A549 (cell line): ENCODE measurements at regions not wholly inside any gene's neighbourhood (a gene's known extent, or its start where the extent isn't known, plus 50 kb on each side); places are given as distances from the start of the nearest gene placed in this dataset.

Experiments used
- ATAC-seq, 2 experiments: fragments of 200-7000 bp in 1 of 2; fragments of >200 bp in 1 of 2; cut with Nextera tagmentation in 1 of 2; cut with Tn5 transposase in 1 of 2; 3 replicates each; pipeline versions ENCODE4 v1.8.0 to v1.9.1; 2018 to 2020; ENCODE audit warnings: mild to moderate bottlenecking in 1 of 2, moderate library complexity in 1 of 2
- CTCF ChIA-PET: fragments of 300-600 bp; sonication (Branson Sonifier 250); formaldehyde crosslinking; extraction: SDS; loops from one replicate; lab custom pipeline; 2021; ENCODE audit warnings: antibody characterized with exemption, inconsistent platforms; lab: Yijun Ruan, JAX
- POLR2A ChIA-PET: fragments of 350-600 bp; formaldehyde crosslinking; extraction: SDS; loops from one replicate; lab custom pipeline; 2021; ENCODE audit warnings: antibody characterized with exemption, inconsistent platforms; lab: Yijun Ruan, JAX
- DNase-seq, 2 experiments: peaks; one replicate each; pipeline versions ENCODE4 v3.0.0 to v3.0.0-alpha.2; 2011 to 2016; ENCODE audit warnings: low read depth in 1 of 2, low spot score in 1 of 2
- FAIRE-seq: peaks from 2 replicates; lab custom pipeline; 2011; peaks lifted over from hg19 to GRCh38; lab: Jason Lieb, UNC
- H3K27ac ChIP-seq, 2 experiments: fragments of >200 bp; sonication (Bioruptor Twin); formaldehyde crosslinking; 3 replicates each; pipeline ENCODE4 v1.5.1; 2016 to 2017
- H3K4me1 ChIP-seq: fragments of >200 bp; sonication (Bioruptor Twin); formaldehyde crosslinking; 3 replicates; pipeline ENCODE4 v1.6.1; 2016
- H3K4me2 ChIP-seq: fragments of >200 bp; sonication (Bioruptor Twin); formaldehyde crosslinking; 3 replicates; pipeline ENCODE4 v1.6.1; 2016
- H3K4me3 ChIP-seq: fragments of >200 bp; sonication (Bioruptor Twin); formaldehyde crosslinking; 3 replicates; pipeline ENCODE4 v1.5.1; 2016
- H3K9me3 ChIP-seq: fragments of >200 bp; sonication (Bioruptor Twin); formaldehyde crosslinking; 3 replicates; pipeline ENCODE4 v1.6.1; 2016
- BHLHE40 ChIP-seq: IDR thresholded peaks from 2 replicates; pipeline ENCODE4 v1.6.1; 2012; ENCODE audit warnings: low read depth, low read length, inconsistent platforms
- CBX2 ChIP-seq: fragments of 200-600 bp; sonication (generic); IDR thresholded peaks from 2 replicates; pipeline ENCODE4 v1.6.1; 2016; ENCODE audit warnings: low read depth, mild to moderate bottlenecking, borderline replicate concordance
- CBX8 ChIP-seq: fragments of 200-600 bp; sonication (generic); IDR thresholded peaks from 2 replicates; pipeline ENCODE4 v1.6.1; 2016
- CEBPB ChIP-seq, 2 experiments: fragments of >200 bp in 1 of 2; sonication (Bioruptor Twin) in 1 of 2; formaldehyde crosslinking in 1 of 2; IDR thresholded peaks; 2 replicates each; pipeline ENCODE4 v1.6.1; 2012 to 2016
- CHD2 ChIP-seq: fragments of 150-350 bp; IDR thresholded peaks from 2 replicates; pipeline ENCODE4 v1.6.1; 2014; ENCODE audit warnings: low read length; ENCODE audit not compliant: partially characterized antibody
- CHD4 ChIP-seq: fragments of 200-600 bp; sonication (generic); IDR thresholded peaks from 2 replicates; pipeline ENCODE4 v1.6.1; 2016; ENCODE audit warnings: antibody characterized with exemption, mild to moderate bottlenecking, borderline replicate concordance
- EHF ChIP-seq: fragments of 250-450 bp; sonication (Bioruptor Pico); IDR thresholded peaks from 2 replicates; pipeline ENCODE4 v1.5.0; 2020; ENCODE audit warnings: mild to moderate bottlenecking
- EHMT2 ChIP-seq: fragments of 200-600 bp; sonication (generic); IDR thresholded peaks from 2 replicates; pipeline ENCODE4 v1.6.1; 2016; ENCODE audit warnings: antibody characterized with exemption, low read depth, mild to moderate bottlenecking, moderate library complexity
- ESRRA ChIP-seq: fragments of 150-350 bp; IDR thresholded peaks from 2 replicates; pipeline ENCODE4 v1.6.1; 2014; ENCODE audit warnings: mild to moderate bottlenecking, low read length, borderline replicate concordance
- FOSL2 ChIP-seq, 2 experiments: fragments of 450-650 bp in 1 of 2; fragments of >200 bp in 1 of 2; sonication (Bioruptor Twin) in 1 of 2; formaldehyde crosslinking; IDR thresholded peaks; 2 replicates each; pipeline versions ENCODE4 v1.5.0 to v1.6.1; 2016 to 2020; ENCODE audit warnings: mild to moderate bottlenecking in 1 of 2, moderate library complexity in 1 of 2
- FOXS1 ChIP-seq: fragments of 250-450 bp; sonication (Bioruptor Pico); IDR thresholded peaks from 2 replicates; pipeline ENCODE4 v1.5.0; 2020; ENCODE audit warnings: mild to moderate bottlenecking, moderate library complexity
- GATA3 ChIP-seq: IDR thresholded peaks from 2 replicates; pipeline ENCODE4 v1.6.1; 2012; ENCODE audit warnings: borderline replicate concordance
- HDAC2 ChIP-seq: fragments of 200-600 bp; sonication (generic); IDR thresholded peaks from 2 replicates; pipeline ENCODE4 v1.6.1; 2016
- HOXB5 ChIP-seq: fragments of 250-450 bp; sonication (Bioruptor Pico); IDR thresholded peaks from 2 replicates; pipeline ENCODE4 v1.5.0; 2020; ENCODE audit warnings: mild to moderate bottlenecking, moderate library complexity
- JUNB ChIP-seq: fragments of >200 bp; sonication (Bioruptor Twin); formaldehyde crosslinking; IDR thresholded peaks from 2 replicates; pipeline ENCODE4 v1.6.1; 2016
- KDM5A ChIP-seq: fragments of 200-600 bp; sonication (generic); IDR thresholded peaks from 2 replicates; pipeline ENCODE4 v1.6.1; 2016; ENCODE audit warnings: antibody characterized with exemption, mild to moderate bottlenecking
- MAZ ChIP-seq: fragments of 150-350 bp; IDR thresholded peaks from 2 replicates; pipeline ENCODE4 v1.6.1; 2014; ENCODE audit warnings: antibody characterized with exemption, low read depth, low read length, borderline replicate concordance
- NFE2L2 ChIP-seq: fragments of 150-350 bp; conservative IDR thresholded peaks from 2 replicates; pipeline ENCODE4 v1.6.1; 2014; ENCODE audit warnings: low read length
- NPAS2 ChIP-seq: fragments of 250-450 bp; sonication (Bioruptor Pico); IDR thresholded peaks from 2 replicates; pipeline ENCODE4 v1.8.0; 2022; ENCODE audit warnings: mild to moderate bottlenecking, moderate library complexity, borderline replicate concordance
- PHF8 ChIP-seq: fragments of 200-600 bp; sonication (generic); IDR thresholded peaks from 2 replicates; pipeline ENCODE4 v1.6.1; 2016; ENCODE audit warnings: low read depth, mild to moderate bottlenecking, antibody characterized with exemption, moderate library complexity, borderline replicate concordance
- POLR2A ChIP-seq: IDR thresholded peaks from 2 replicates; pipeline ENCODE4 v1.6.1; 2012; ENCODE audit warnings: mild to moderate bottlenecking, low read length
- RAD21 ChIP-seq, 2 experiments: fragments of >200 bp in 1 of 2; sonication (Bioruptor Twin) in 1 of 2; formaldehyde crosslinking in 1 of 2; IDR thresholded peaks in 1 of 2; conservative IDR thresholded peaks in 1 of 2; 2 replicates in 1 of 2; 3 replicates in 1 of 2; pipeline ENCODE4 v1.6.1; 2012 to 2018; ENCODE audit warnings: inconsistent platforms in 1 of 2
- RARB ChIP-seq: fragments of 250-450 bp; sonication (Bioruptor Pico); IDR thresholded peaks from 2 replicates; pipeline ENCODE4 v1.8.0; 2021; ENCODE audit warnings: mild to moderate bottlenecking, moderate library complexity
- RCOR1 ChIP-seq: fragments of 150-350 bp; IDR thresholded peaks from 2 replicates; pipeline ENCODE4 v1.6.1; 2014; ENCODE audit warnings: antibody characterized with exemption, low read length, low read depth
- RFX5 ChIP-seq: fragments of 450-650 bp; IDR thresholded peaks from 2 replicates; pipeline ENCODE4 v1.7.1; 2014; ENCODE audit warnings: antibody characterized with exemption, mild to moderate bottlenecking, moderate library complexity
- SMC3 ChIP-seq: fragments of >200 bp; sonication (Bioruptor Twin); formaldehyde crosslinking; IDR thresholded peaks from 3 replicates; pipeline ENCODE4 v1.6.1; 2018; ENCODE audit warnings: inconsistent platforms
- TFCP2L1 ChIP-seq: fragments of 250-450 bp; sonication (Bioruptor Pico); IDR thresholded peaks from 2 replicates; pipeline ENCODE4 v1.5.0; 2021; ENCODE audit warnings: mild to moderate bottlenecking
- TP53 ChIP-seq: fragments of 250-450 bp; sonication (Bioruptor Pico); IDR thresholded peaks from 2 replicates; pipeline ENCODE4 v1.5.0; 2021; ENCODE audit warnings: mild to moderate bottlenecking, moderate library complexity
- ZSCAN20 ChIP-seq: fragments of 250-450 bp; sonication (Bioruptor Pico); IDR thresholded peaks from 2 replicates; pipeline ENCODE4 v1.8.0; 2022; ENCODE audit warnings: mild to moderate bottlenecking, moderate library complexity
- WGBS: methylation state at CpG from one replicate; pipeline ENCODE4 v1.1.6; 2017; ENCODE audit errors: missing lambda C conversion rate; 5-methylcytosine and 5-hydroxymethylcytosine counted together
- TF ChIP-seq, protein P1 (sequence below): fragments of 450-650 bp; IDR thresholded peaks from 2 replicates; pipeline ENCODE4 v1.6.1; 2014; ENCODE audit warnings: antibody characterized with exemption
- TF ChIP-seq, protein P2 (sequence below): fragments of 250-450 bp; sonication (Bioruptor Pico); IDR thresholded peaks from 2 replicates; pipeline ENCODE4 v1.5.0; 2020; ENCODE audit warnings: low read depth, mild to moderate bottlenecking, moderate library complexity
- TF ChIP-seq, protein P3 (sequence below): IDR thresholded peaks from 2 replicates; pipeline ENCODE4 v1.6.1; 2012
- TF ChIP-seq, protein P4 (sequence below): fragments of 150-350 bp; IDR thresholded peaks from 2 replicates; pipeline ENCODE4 v1.6.1; 2014; ENCODE audit warnings: low read depth, mild to moderate bottlenecking, low read length

DNA sequence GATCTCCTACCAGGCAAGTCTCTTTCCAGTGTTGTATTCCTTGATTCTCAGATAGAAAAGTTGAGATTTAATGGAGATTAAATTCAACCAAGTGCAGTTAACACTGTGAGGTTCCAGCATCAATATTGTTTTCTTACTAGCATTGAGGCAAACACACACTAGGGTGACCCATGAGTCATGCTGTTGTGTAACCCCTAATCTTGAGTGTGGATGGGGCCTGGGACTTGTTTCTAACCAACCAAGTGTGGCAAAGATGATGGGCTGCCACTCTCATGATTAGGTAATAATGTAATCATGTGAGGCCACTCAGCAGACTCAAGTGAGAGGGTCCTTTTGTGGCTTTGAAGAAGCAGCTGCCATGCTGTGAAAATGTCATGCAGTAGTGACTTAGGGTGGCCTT lies 394.2 kb downstream of the IRX2 start:
- Histone ChIP-seq H3K4me3 (no peak overlapping the region), H3K9me3 (no peaks in the 10 kb centered on the region), H3K4me1 (no peaks in the 10 kb centered on the region), H3K4me2 (no peak overlapping the region), H3K27ac (no peak overlapping the region)
- ChIA-PET POLR2A (no interaction called here), CTCF (no interaction called here)
- ATAC-seq (no peak), FAIRE-seq (no peak), DNase-seq (no peak)
- TF ChIP-seq POLR2A (no peak), MAZ (no peak), SMC3 (no peak), JUNB (no peak), GATA3 (no peak), ZSCAN20 (no peak), TFCP2L1 (no peak), NFE2L2 (no peak), CEBPB (IDR thresholded peaks at IDR 0.05) (no peak), FOXS1 (CRISPR knock-in tag) (no peak), EHF (no peak), ESRRA (no peak), CHD2 (no peak)
- TF ChIP-seq, protein P1, sequence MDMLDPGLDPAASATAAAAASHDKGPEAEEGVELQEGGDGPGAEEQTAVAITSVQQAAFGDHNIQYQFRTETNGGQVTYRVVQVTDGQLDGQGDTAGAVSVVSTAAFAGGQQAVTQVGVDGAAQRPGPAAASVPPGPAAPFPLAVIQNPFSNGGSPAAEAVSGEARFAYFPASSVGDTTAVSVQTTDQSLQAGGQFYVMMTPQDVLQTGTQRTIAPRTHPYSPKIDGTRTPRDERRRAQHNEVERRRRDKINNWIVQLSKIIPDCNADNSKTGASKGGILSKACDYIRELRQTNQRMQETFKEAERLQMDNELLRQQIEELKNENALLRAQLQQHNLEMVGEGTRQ, result no peak

DNA sequence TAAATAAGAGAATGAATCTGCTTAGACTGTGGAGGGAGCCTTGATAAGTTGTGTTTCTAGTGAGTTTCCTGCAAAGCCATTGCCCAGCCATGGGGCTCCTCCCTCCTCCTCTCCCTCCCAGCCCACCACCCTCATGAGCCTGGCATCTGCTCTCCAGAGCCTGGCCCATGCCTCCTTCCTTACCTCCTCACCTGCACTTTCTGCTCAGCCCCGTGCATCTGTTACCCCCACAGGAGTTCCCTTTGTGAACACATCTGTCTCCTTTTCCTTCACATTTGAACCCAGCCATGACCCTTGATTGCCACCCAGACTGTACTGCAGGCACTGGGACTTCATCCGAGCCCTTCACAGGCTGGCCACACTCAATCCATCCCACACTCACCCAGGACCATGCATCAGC lies 395.6 kb downstream of the IRX2 start:
- Histone ChIP-seq H3K27ac (no peak overlapping the region), H3K4me2 (no peak overlapping the region), H3K4me1 (no peaks in the 10 kb centered on the region), H3K4me3 (no peak overlapping the region), H3K9me3 (no peaks in the 10 kb centered on the region)
- FAIRE-seq (no peak), ATAC-seq (no peak), DNase-seq (no peak)
- TF ChIP-seq TP53 (CRISPR knock-in tag), result no peak
- no peak for TF ChIP-seq HOXB5 (CRISPR knock-in tag)
- TF ChIP-seq EHMT2, result no peak
- no peak for TF ChIP-seq NPAS2
- TF ChIP-seq RCOR1, result no peak
- TF ChIP-seq FOXS1 (CRISPR knock-in tag), result no peak
- TF ChIP-seq CEBPB (IDR thresholded peaks at IDR 0.05), result no peak
- TF ChIP-seq CBX2, result no peak
- TF ChIP-seq, protein P1, result no peak
- no peak for TF ChIP-seq HDAC2
- TF ChIP-seq, protein P2, sequence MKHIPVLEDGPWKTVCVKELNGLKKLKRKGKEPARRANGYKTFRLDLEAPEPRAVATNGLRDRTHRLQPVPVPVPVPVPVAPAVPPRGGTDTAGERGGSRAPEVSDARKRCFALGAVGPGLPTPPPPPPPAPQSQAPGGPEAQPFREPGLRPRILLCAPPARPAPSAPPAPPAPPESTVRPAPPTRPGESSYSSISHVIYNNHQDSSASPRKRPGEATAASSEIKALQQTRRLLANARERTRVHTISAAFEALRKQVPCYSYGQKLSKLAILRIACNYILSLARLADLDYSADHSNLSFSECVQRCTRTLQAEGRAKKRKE, result no peak
- TF ChIP-seq RAD21 (conservative IDR thresholded peaks at IDR 0.05 in 1 of 2, IDR thresholded peaks at IDR 0.05 in 1 of 2), result no peak
- no peak for TF ChIP-seq ESRRA
- TF ChIP-seq, protein P3, sequence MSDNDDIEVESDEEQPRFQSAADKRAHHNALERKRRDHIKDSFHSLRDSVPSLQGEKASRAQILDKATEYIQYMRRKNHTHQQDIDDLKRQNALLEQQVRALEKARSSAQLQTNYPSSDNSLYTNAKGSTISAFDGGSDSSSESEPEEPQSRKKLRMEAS, result no peak
- CTCF ChIA-PET, result no interaction called here
- POLR2A ChIA-PET, result no interaction called here
- 0% methylated on average over 2 of the region's 2 CpGs for WGBS

DNA sequence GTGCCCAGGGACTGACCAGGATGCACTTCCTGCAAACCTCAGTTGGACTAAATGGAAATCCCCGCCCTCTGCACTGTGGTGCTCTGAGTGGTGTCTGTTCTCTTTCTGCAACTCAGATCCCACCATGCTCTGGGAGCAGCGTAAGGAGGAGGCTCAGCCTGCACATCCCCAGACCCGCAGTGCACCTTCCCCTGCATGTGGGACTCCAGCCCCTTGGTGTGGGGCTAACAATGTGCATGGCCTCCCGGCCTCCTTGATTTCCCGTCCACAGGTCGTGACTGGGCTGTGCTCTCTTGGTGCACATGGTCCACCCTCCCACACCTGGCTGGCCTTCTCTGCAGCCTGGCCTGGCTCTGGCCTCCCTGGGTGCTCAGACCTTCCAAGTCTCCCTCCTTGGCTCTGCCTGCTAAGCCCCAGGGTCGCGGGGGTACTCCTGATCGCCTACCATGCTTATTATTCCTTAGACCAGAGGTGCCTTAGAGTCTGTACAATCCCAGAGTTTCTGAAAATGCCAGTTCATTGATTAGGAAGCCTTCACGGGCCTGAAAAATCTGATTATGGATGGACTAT lies 397.5 kb downstream of the IRX2 start:
- ATAC-seq (no peak), DNase-seq (no peak), FAIRE-seq (no peak)
- Histone ChIP-seq H3K27ac (no peak overlapping the region), H3K4me1 (no peaks in the 10 kb centered on the region), H3K4me2 (no peak overlapping the region), H3K4me3 (no peak overlapping the region), H3K9me3 (no peaks in the 10 kb centered on the region)
- POLR2A ChIA-PET, result no interaction called here
- CTCF ChIA-PET, result no interaction called here
- 0% methylated on average over 7 of the region's 10 CpGs for WGBS
- no peak for TF ChIP-seq NPAS2
- TF ChIP-seq, protein P2, result no peak
- no peak for TF ChIP-seq BHLHE40
- no peak for TF ChIP-seq RARB
- no peak for TF ChIP-seq RFX5
- TF ChIP-seq FOSL2 (IDR thresholded peaks at IDR 0.05), result no peak
- TF ChIP-seq FOSL2 (CRISPR knock-in tag; IDR thresholded peaks at IDR 0.05), result no peak
- TF ChIP-seq CBX8, result no peak
- no peak for TF ChIP-seq KDM5A
- no peak for TF ChIP-seq MAZ
- no peak for TF ChIP-seq PHF8
- TF ChIP-seq CHD2, result no peak
- no peak for TF ChIP-seq CHD4
- TF ChIP-seq, protein P4, sequence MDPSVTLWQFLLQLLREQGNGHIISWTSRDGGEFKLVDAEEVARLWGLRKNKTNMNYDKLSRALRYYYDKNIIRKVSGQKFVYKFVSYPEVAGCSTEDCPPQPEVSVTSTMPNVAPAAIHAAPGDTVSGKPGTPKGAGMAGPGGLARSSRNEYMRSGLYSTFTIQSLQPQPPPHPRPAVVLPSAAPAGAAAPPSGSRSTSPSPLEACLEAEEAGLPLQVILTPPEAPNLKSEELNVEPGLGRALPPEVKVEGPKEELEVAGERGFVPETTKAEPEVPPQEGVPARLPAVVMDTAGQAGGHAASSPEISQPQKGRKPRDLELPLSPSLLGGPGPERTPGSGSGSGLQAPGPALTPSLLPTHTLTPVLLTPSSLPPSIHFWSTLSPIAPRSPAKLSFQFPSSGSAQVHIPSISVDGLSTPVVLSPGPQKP, result no peak
